Cerebellar cortex (tissue), 1 donor: ENCODE measurements at regions not wholly inside any gene's neighbourhood (a gene's known extent, or its start where the extent isn't known, plus 50 kb on each side); places are given as distances from the start of the nearest gene placed in this dataset.
A peak's percentile ranks its signal among the peaks of the same experiment; 100 is the strongest.

Experiments used
- DNase-seq: peaks from one replicate; pipeline ENCODE4 v3.0.0-alpha.2; 2015; ENCODE audit warnings: low spot score

- no peak for DNase-seq
Observed at GRCh38 chr19:30704771-30705330, 332.7 kb downstream of the ZNF536 start.

GRCh38 chr19:30703645-30704044, 331.5 kb downstream of the ZNF536 start:
- no peak for DNase-seq

- DNase-seq, result no peak
Observed at GRCh38 chr19:30701178-30701577, 329.0 kb downstream of the ZNF536 start.

- DNase-seq, result no peak
Observed at GRCh38 chr19:30699871-30700280, 327.7 kb downstream of the ZNF536 start.

GRCh38 chr19:30696514-30696913, 324.3 kb downstream of the ZNF536 start:
- no peak for DNase-seq

- no peak for DNase-seq
Observed at GRCh38 chr19:30695171-30695875, 323.1 kb downstream of the ZNF536 start.

- DNase-seq, result no peak
Observed at GRCh38 chr19:30694156-30694755, 322.1 kb downstream of the ZNF536 start.

GRCh38 chr19:30692879-30693503, 320.8 kb downstream of the ZNF536 start:
- no peak for DNase-seq

- peak; percentile 88 for DNase-seq
Observed at GRCh38 chr19:30692181-30692811, 320.1 kb downstream of the ZNF536 start.

- DNase-seq, result no peak
Observed at GRCh38 chr19:30691819-30692166, 319.6 kb downstream of the ZNF536 start.

- peak; percentile 43 for DNase-seq
Observed at GRCh38 chr19:30690935-30691818, 319.0 kb downstream of the ZNF536 start.

GRCh38 chr19:30690525-30690924, 318.3 kb downstream of the ZNF536 start:
- DNase-seq, result no peak

GRCh38 chr19:30689474-30689873, 317.3 kb downstream of the ZNF536 start:
- no peak for DNase-seq

GRCh38 chr19:30688696-30689095, 316.5 kb downstream of the ZNF536 start:
- no peak for DNase-seq

- DNase-seq, result no peak
Observed at GRCh38 chr19:30686826-30687566, 314.8 kb downstream of the ZNF536 start.

- DNase-seq, result no peak
Observed at GRCh38 chr19:30686176-30686820, 314.1 kb downstream of the ZNF536 start.

- DNase-seq, result no peak
Observed at GRCh38 chr19:30685426-30686000, 313.3 kb downstream of the ZNF536 start.

- DNase-seq, result no peak
Observed at GRCh38 chr19:30684613-30685012, 312.4 kb downstream of the ZNF536 start.

- DNase-seq, result peak; percentile 86
Observed at GRCh38 chr19:30682999-30683536, 310.9 kb downstream of the ZNF536 start.
